Endothelial cell of umbilical vein (primary cell): ENCODE measurements at regions not wholly inside any gene's neighbourhood (a gene's known extent, or its start where the extent isn't known, plus 50 kb on each side); places are given as distances from the start of the nearest gene placed in this dataset.

Experiments used
- CTCF ChIP-seq, 2 donors: IDR thresholded peaks; 1 replicate in 1 of 2; 2 replicates in 1 of 2; pipeline ENCODE4 v1.5.1; 2011; ENCODE audit warnings: low read length in 2 of 2, mild to moderate bottlenecking in 2 of 2, moderate library complexity in 2 of 2, control low read depth in 1 of 2, inconsistent platforms in 1 of 2, low read depth in 1 of 2; ENCODE audit not compliant: insufficient read depth in 1 of 2; ENCODE audit errors: extremely low read depth in 1 of 2
- EZH2 ChIP-seq: IDR thresholded peaks from 2 replicates; pipeline ENCODE4 v1.6.1; 2012; ENCODE audit warnings: borderline replicate concordance, low read depth, mild to moderate bottlenecking, moderate library complexity, low read length, inconsistent platforms; ENCODE audit not compliant: severe bottlenecking
- POLR2A ChIP-seq: IDR thresholded peaks from 2 replicates; pipeline ENCODE4 v1.6.1; 2012; ENCODE audit warnings: low read depth, mild to moderate bottlenecking, control low read depth, low read length
- POLR2AphosphoS5 ChIP-seq: IDR thresholded peaks from 2 replicates; pipeline ENCODE4 v1.6.1; 2012; ENCODE audit warnings: low read depth, mild to moderate bottlenecking, control low read depth, low read length, moderate library complexity; ENCODE audit not compliant: insufficient read depth

GRCh38 chr18:22550366-22550765 lies 132.7 kb upstream of the CTAGE1 start:
- TF ChIP-seq CTCF (IDR thresholded peaks at IDR 0.05; ENCODE audit: extremely low read depth in 1 of 2, insufficient read depth in 1 of 2, low read depth in 1 of 2, low read length in 2 of 2) (no peak), EZH2 (no peak), POLR2A (no peak), POLR2AphosphoS5 (no peak)
